Mesendoderm (in vitro differentiated cells): ENCODE measurements at regions not wholly inside any gene's neighbourhood (a gene's known extent, or its start where the extent isn't known, plus 50 kb on each side); places are given as distances from the start of the nearest gene placed in this dataset.

Source experiments
- DNase-seq: peaks from one replicate; pipeline ENCODE4 v3.0.0; 2013
- H2AK5ac ChIP-seq: 2 replicates; pipeline ENCODE4 v1.6.1; 2013; ENCODE audit warnings: low read length, inconsistent platforms
- H2BK120ac ChIP-seq: 2 replicates; pipeline ENCODE4 v1.6.1; 2013; ENCODE audit warnings: low read depth, mild to moderate bottlenecking, low read length, moderate library complexity, mixed read lengths
- H2BK15ac ChIP-seq: replicated peaks from 2 replicates; pipeline ENCODE4 v1.6.1; 2013; ENCODE audit warnings: low read depth, mild to moderate bottlenecking, moderate library complexity
- H2BK5ac ChIP-seq: 2 replicates; pipeline ENCODE4 v1.6.1; 2013; ENCODE audit warnings: low read length, inconsistent platforms
- H3K18ac ChIP-seq: 2 replicates; pipeline ENCODE4 v1.6.1; 2013; ENCODE audit warnings: mild to moderate bottlenecking, low read length, mixed read lengths
- H3K23ac ChIP-seq: one replicate; pipeline ENCODE4 v1.6.1; 2013; ENCODE audit warnings: low read length
- H3K27ac ChIP-seq: 2 replicates; pipeline ENCODE4 v1.5.1; 2013; ENCODE audit warnings: low read depth, mild to moderate bottlenecking, inconsistent platforms, low read length, moderate library complexity
- H3K27me3 ChIP-seq: 2 replicates; pipeline ENCODE4 v1.6.1; 2013; ENCODE audit warnings: low read length, control low read depth, mild to moderate bottlenecking, inconsistent platforms; ENCODE audit not compliant: insufficient read depth, poor library complexity
- H3K36me3 ChIP-seq: 2 replicates; pipeline ENCODE4 v1.6.1; 2013; ENCODE audit warnings: low read length, inconsistent platforms; ENCODE audit not compliant: control insufficient read depth, insufficient read depth
- H3K4ac ChIP-seq: one replicate; pipeline ENCODE4 v1.6.1; 2013; ENCODE audit warnings: low read depth, mild to moderate bottlenecking, low read length, moderate library complexity
- H3K4me1 ChIP-seq: 2 replicates; pipeline ENCODE4 v1.6.1; 2013; ENCODE audit warnings: low read depth, low read length, inconsistent platforms; ENCODE audit not compliant: control insufficient read depth
- H3K4me2 ChIP-seq: 2 replicates; pipeline ENCODE4 v1.6.1; 2013; ENCODE audit warnings: low read length
- H3K4me3 ChIP-seq: 2 replicates; pipeline ENCODE4 v1.5.1; 2013; ENCODE audit warnings: mild to moderate bottlenecking, low read length
- H3K56ac ChIP-seq: one replicate; pipeline ENCODE4 v1.6.1; 2013; ENCODE audit warnings: low read length
- H3K79me1 ChIP-seq: 2 replicates; pipeline ENCODE4 v1.6.1; 2013; ENCODE audit warnings: low read length, inconsistent platforms
- H3K79me2 ChIP-seq: 2 replicates; pipeline ENCODE4 v1.6.1; 2013; ENCODE audit warnings: mild to moderate bottlenecking, low read length; ENCODE audit not compliant: control insufficient read depth, insufficient read depth
- H3K9ac ChIP-seq: 2 replicates; pipeline ENCODE4 v1.6.1; 2013; ENCODE audit warnings: low read length, inconsistent platforms
- H4K5ac ChIP-seq: one replicate; pipeline ENCODE4 v1.6.1; 2013; ENCODE audit warnings: low read length
- H4K8ac ChIP-seq: one replicate; pipeline ENCODE4 v1.6.1; 2013; ENCODE audit warnings: low read depth, mild to moderate bottlenecking, control low read depth, low read length, moderate library complexity
- WGBS: extraction: QIAGEN DNeasy Blood & Tissue Kit; methylation state at CpG from one replicate; pipeline ENCODE4 v1.1.7; 2013; ENCODE audit warnings: low lambda C conversion rate, missing lambda C conversion rate; ENCODE audit not compliant: insufficient coverage; ENCODE audit errors: extremely low coverage; 5-methylcytosine and 5-hydroxymethylcytosine counted together

DNA sequence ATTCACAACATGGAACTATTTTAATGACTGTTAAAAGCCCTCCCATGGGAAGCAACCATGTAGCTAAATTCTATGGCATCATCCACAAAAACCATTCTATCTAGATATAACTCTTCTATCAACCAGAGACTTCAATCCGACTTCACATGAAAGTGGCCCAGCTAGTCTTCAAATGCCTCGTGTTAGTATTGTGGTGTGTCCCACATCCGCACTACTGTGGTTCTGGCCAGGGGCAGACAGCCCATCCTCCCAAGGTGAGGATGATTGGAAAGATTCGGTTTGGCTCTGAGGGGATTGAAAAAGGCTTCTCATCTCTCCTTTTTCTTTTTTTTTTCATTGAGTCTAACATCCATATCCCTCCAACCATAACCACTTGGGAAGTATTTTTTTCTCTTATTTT, 253.0 kb upstream of the KLF6 start:
- no peak overlapping the region for H3K4ac ChIP-seq
- no peak overlapping the region for H2BK5ac ChIP-seq
- no peaks in the 10 kb centered on the region for H3K79me1 ChIP-seq
- no peak overlapping the region for H3K4me3 ChIP-seq
- no peak overlapping the region for H2AK5ac ChIP-seq
- no peak overlapping the region for H3K27ac ChIP-seq
- H3K36me3 ChIP-seq = no peaks in the 10 kb centered on the region
- H2BK120ac ChIP-seq = no peak overlapping the region
- no peak overlapping the region for H4K5ac ChIP-seq
- H3K23ac ChIP-seq = no peak overlapping the region
- no peaks in the 10 kb centered on the region for H3K4me1 ChIP-seq
- H4K8ac ChIP-seq = no peak overlapping the region
- no peaks in the 10 kb centered on the region for H3K79me2 ChIP-seq
- WGBS = no CpG with 5 or more reads among the region's 4 CpGs
- no peaks in the 10 kb centered on the region for H3K27me3 ChIP-seq
- H3K9ac ChIP-seq = no peak overlapping the region
- no peak overlapping the region for H3K56ac ChIP-seq
- H3K4me2 ChIP-seq = no peak overlapping the region
- DNase-seq = no peak
- H3K18ac ChIP-seq = no peak overlapping the region
- H2BK15ac ChIP-seq = no peak overlapping the region

DNA sequence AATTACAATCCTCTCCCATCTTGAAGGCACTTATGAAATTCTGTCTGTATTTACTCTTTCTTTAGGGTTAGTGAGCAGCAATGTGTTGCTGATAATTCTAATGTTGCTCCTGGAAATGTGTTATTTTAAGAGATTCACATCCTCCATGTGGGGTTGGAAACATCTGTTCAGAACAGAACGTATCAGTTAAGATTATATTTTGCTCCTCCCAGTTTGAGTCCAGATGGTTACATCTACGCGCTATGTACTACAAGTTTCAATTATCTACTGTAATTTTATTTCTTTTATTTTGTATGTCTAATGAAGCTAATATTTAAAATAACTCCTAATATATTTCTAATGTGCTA, 250.6 kb upstream of the KLF6 start:
- Histone ChIP-seq H2BK5ac (no peak overlapping the region), H4K8ac (no peak overlapping the region), H3K4me3 (no peak overlapping the region), H3K23ac (no peak overlapping the region), H3K79me2 (no peaks in the 10 kb centered on the region), H3K27me3 (no peaks in the 10 kb centered on the region), H4K5ac (no peak overlapping the region), H3K4ac (no peak overlapping the region), H3K79me1 (no peaks in the 10 kb centered on the region), H2BK120ac (no peak overlapping the region), H3K27ac (no peak overlapping the region), H3K4me2 (no peak overlapping the region), H2AK5ac (no peak overlapping the region), H3K9ac (no peak overlapping the region), H2BK15ac (no peak overlapping the region), H3K4me1 (no peaks in the 10 kb centered on the region), H3K36me3 (no peaks in the 10 kb centered on the region), H3K56ac (no peak overlapping the region), H3K18ac (no peak overlapping the region)
- whole genome bisulfite sequencing = no CpG with 5 or more reads among the region's 3 CpGs
- DNase-seq = no peak

DNA sequence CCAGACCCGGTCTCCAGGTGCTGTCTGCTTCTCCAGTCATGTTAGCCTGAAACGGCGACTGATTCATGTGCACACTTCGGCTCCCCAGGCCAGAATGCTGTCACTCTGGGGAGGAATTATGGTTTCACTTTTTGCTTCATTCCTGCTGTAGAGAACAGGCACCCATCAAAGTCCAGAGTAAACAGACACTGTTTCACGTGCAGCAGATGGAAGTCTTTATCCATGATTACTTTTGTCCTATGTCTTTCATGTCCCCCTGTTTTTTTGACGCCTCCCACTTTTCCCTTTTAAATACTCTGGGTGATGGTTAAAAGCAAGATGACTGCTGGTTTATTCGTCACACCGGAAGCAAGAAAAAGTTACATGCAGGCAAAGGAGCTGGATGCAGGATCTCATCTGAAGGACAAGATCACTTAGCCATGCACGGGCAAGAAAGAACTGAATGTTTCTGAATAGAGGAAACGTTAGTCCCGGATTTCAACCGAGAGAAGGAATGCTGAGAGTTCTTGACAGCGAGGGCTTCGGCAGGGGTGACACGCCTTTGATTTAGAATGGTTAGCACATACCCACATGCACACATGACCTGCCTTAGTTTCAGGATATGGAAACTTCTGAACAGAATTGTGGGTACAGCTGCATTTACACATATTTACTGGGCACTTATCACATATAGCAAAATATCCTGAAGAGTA, 250.0 kb upstream of the KLF6 start:
- no CpG with 5 or more reads among the region's 15 CpGs for WGBS

GRCh38 chr10:4033341-4033896, 248.4 kb upstream of the KLF6 start:
- no peak overlapping the region for H3K9ac ChIP-seq

More for the DNA sequence above, 250.0 kb upstream of the KLF6 start:
- Histone ChIP-seq H3K79me1 (no peaks in the 10 kb centered on the region), H3K56ac (no peak overlapping the region), H2BK5ac (no peak overlapping the region), H3K18ac (no peak overlapping the region), H3K79me2 (no peaks in the 10 kb centered on the region), H2BK120ac (no peak overlapping the region), H3K4me2 (no peak overlapping the region), H4K8ac (no peak overlapping the region), H3K36me3 (no peaks in the 10 kb centered on the region), H4K5ac (no peak overlapping the region), H3K4me3 (no peak overlapping the region), H2BK15ac (no peak overlapping the region), H3K27me3 (no peaks in the 10 kb centered on the region), H2AK5ac (no peak overlapping the region), H3K4me1 (no peaks in the 10 kb centered on the region), H3K9ac (no peak overlapping the region), H3K4ac (no peak overlapping the region), H3K27ac (no peak overlapping the region), H3K23ac (no peak overlapping the region)
- no peak for DNase-seq

GRCh38 chr10:4029866-4030265, 244.9 kb upstream of the KLF6 start:
- Histone ChIP-seq H4K8ac (no peak overlapping the region), H3K23ac (no peak overlapping the region), H3K4me1 (no peaks in the 10 kb centered on the region), H3K79me2 (no peaks in the 10 kb centered on the region), H3K18ac (peak overlapping the region; percentile 34), H3K4ac (no peak overlapping the region), H3K36me3 (no peaks in the 10 kb centered on the region), H3K27ac (no peak overlapping the region), H2AK5ac (no peak overlapping the region), H3K4me2 (no peak overlapping the region), H3K79me1 (no peaks in the 10 kb centered on the region), H3K27me3 (no peaks in the 10 kb centered on the region), H2BK15ac (no peak overlapping the region), H2BK5ac (no peak overlapping the region), H3K4me3 (no peak overlapping the region), H2BK120ac (no peak overlapping the region), H3K56ac (no peak overlapping the region), H3K9ac (no peak overlapping the region), H4K5ac (no peak overlapping the region)
- DNase-seq = no peak
- no CpG with 5 or more reads among the region's 8 CpGs for WGBS

More at GRCh38 chr10:4033341-4033896, 248.4 kb upstream of the KLF6 start:
- H3K79me2 ChIP-seq = no peaks in the 10 kb centered on the region
- no peak overlapping the region for H3K27ac ChIP-seq
- H3K36me3 ChIP-seq = no peaks in the 10 kb centered on the region
- no peak overlapping the region for H3K4ac ChIP-seq
- H3K79me1 ChIP-seq = no peaks in the 10 kb centered on the region
- H3K27me3 ChIP-seq = no peaks in the 10 kb centered on the region
- no peak overlapping the region for H2BK5ac ChIP-seq
- H3K23ac ChIP-seq = no peak overlapping the region
- no peak overlapping the region for H4K5ac ChIP-seq
- no peak overlapping the region for H3K18ac ChIP-seq
- H2BK120ac ChIP-seq = no peak overlapping the region
- H3K4me3 ChIP-seq = no peak overlapping the region
- H3K56ac ChIP-seq = no peak overlapping the region
- no peaks in the 10 kb centered on the region for H3K4me1 ChIP-seq
- H2AK5ac ChIP-seq = no peak overlapping the region
- H3K4me2 ChIP-seq = no peak overlapping the region
- H2BK15ac ChIP-seq = no peak overlapping the region
- WGBS = no CpG with 5 or more reads among the region's 8 CpGs
- no peak for DNase-seq
- no peak overlapping the region for H4K8ac ChIP-seq
